HG03521 (cell line): ENCODE measurements at regions not wholly inside any gene's neighbourhood (a gene's known extent, or its start where the extent isn't known, plus 50 kb on each side); places are given as distances from the start of the nearest gene placed in this dataset.

Experiments used
- ATAC-seq: cut with Tn5 transposase; IDR thresholded peaks from one replicate; pipeline ENCODE4 v1.9.1; 2021; ENCODE audit warnings: mild to moderate bottlenecking, moderate library complexity; ENCODE audit not compliant: unreplicated experiment

DNA sequence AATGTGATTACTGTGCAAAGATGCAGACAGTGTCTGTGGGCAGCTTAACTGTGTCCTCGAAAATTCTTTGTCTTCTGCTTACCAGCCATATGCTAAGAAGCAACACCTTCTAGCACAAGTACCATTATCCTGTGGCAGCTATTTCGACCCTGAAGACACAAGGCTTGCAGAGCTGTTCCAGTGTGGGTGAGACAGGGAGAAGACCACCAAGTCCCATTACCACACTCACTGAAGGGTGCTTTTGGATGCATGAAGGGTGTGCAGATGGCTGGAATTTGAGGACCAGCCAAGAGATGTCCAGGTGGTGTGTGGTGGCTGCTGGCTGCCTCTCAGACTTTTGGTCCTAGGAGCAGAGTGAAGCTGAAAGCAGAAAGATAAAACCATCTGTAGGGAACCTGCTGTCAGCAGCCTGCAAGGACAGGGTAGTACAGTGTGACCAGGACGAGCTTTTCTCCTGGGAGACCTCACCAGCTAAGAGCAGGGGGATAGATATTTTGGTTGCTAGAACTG is 161.8 kb downstream of the ICE1 start:
- no peak for ATAC-seq

DNA sequence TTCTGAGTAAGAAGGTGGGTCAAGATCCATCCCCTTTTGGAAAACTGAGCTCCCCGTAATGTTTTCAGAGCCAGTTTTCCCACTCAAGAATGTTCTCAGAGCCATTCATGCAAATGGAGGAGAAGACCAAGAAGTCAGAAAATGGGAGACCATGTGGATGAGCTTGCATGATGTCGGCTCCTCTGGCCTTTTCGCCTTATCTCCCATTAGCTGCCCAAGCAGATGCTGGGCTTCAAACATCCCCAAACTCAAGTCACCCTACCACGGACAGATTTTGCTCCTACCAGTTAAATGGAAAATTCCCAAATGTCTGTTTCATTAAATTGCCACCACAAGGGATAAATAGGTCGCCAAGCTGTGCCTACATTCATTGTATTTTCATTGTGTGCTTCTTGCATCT is 161.4 kb downstream of the ICE1 start:
- ATAC-seq, result no peak

DNA sequence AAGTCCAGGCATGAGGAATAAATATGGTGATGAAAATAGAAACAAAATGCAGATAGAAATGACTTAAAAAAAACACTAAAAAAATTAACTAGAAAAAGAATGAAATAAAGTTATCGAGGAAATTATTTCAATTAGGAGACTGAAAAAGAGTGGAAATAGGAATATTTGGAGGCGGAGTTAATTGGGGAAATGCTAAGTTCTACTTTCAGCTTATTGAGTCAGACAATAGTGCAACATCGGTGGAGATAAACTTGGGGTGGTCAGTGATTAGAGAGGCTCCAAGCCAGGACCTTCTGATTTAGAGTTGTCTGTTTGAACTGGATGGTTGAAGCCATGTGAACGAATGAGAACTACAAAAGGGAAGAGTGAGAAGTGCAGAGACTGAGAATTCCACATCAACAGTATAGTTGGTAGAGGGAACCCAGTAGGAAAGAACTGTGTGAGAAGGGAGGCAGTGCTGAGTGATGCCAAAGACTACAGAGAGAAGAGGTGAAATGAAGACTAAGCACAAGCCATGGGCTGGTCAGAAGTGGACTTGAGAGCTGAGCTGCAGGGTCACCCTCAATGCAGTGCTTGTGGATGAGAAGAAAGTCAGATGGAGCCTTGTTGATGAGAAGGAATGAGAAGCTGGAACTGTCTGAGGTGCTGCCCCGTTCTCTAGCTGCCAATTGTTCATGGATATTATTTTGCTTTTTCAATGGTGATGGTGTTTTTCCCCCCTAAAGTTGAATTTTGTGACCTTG is 160.7 kb downstream of the ICE1 start:
- no peak for ATAC-seq

DNA sequence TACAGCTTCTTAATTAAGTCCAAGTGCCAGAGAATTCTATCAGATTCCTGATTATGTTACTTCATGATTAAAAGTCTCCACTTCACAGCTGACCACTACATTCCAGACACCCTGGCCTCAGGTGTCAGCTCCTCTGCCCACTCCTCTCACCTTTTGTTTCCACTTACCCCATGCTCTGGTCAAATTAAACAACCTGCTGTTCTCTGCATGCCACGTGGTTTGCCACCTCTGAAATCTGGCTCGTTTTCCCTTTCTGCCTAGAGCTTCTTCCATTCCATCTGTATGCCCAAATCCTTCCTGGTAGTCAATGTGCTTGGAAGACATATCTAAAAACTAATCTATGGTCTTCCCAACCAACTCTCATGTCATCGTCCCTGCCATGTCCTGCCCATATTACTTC is 158.6 kb downstream of the ICE1 start:
- ATAC-seq, result no peak

- ATAC-seq, result no peak
Observed at GRCh38 chr5:5576744-5577143, 154.3 kb downstream of the ICE1 start.

GRCh38 chr5:5575461-5575860 is 153.0 kb downstream of the ICE1 start:
- ATAC-seq, result no peak

- ATAC-seq, result no peak
Observed at GRCh38 chr5:5573798-5574380, 151.4 kb downstream of the ICE1 start.

GRCh38 chr5:5572976-5573797 is 150.7 kb downstream of the ICE1 start:
- no peak for ATAC-seq

- ATAC-seq, result no peak
Observed at GRCh38 chr5:5572010-5572865, 149.8 kb downstream of the ICE1 start.

- ATAC-seq, result no peak
Observed at GRCh38 chr5:5570646-5571045, 148.2 kb downstream of the ICE1 start.

DNA sequence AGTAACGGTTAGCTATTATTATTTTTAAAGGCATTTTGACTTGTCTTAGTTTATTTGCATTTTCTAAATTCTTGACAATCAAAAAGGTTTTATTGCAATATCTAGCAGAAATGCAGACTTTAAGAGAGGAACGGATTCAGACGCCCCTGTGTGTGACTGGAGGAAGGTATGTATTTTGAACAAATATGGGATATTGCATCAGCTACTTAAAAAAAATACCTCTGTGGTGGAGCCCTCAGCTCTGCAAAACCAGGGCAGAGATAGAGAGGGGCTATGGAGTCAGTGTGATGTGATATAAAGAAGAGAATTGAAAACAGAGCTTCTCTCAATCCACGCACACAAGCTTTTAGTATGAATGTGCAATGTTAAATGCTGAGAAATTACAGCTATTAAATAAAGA is 142.4 kb downstream of the ICE1 start:
- no peak for ATAC-seq

DNA sequence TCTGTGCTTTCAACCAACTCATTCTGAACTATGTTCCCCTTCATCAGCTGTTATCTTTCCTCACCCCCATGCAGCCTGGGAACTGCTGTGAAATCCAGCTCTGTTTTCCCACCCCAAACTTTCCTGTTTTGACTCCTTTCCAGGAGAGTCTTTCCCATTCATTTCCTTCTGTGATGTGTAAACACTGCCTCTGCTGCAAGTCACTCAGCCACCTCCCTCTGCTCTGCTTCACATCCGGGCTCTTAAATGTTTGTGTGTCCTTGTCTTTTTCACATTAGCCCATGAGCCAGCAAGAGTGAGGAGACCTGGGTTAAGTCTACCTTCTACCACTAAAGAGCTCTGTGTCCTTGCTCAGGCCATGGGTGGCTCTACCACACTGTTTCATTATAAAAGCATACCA is 137.5 kb downstream of the ICE1 start:
- no peak for ATAC-seq

- ATAC-seq, result no peak
Observed at GRCh38 chr5:5558638-5559527, 136.4 kb downstream of the ICE1 start.

- no peak for ATAC-seq
Observed at GRCh38 chr5:5558102-5558501, 135.6 kb downstream of the ICE1 start.

GRCh38 chr5:5551499-5551898 is 129.0 kb downstream of the ICE1 start:
- ATAC-seq, result no peak

- no peak for ATAC-seq
Observed at GRCh38 chr5:5546408-5546807, 123.9 kb downstream of the ICE1 start.

DNA sequence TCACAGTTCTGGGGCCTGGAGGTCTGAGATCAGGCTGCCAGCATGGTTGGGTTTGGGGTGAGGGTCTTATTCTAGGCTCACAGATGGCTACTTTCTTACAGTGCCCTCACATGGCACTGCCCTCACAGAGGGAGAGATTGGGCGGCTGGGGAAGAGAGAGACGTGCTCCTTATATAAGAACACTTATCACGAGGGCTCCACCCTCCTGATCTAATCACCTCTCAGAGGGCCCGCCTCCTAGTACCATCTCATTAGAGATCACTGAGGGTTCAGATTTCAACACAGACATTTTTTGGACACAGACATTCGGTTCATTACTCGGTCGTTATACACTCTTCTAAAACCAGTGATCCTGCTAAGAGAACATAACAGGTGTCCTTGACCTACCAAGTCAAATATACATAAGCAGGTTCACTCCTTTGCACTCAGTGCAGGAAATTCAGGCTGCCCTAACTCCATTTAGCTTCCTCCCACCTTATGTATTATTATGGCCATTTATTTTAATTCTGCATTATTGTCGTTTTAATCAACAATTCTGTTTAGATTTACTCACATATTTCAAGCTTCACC is 121.7 kb downstream of the ICE1 start:
- ATAC-seq, result no peak

DNA sequence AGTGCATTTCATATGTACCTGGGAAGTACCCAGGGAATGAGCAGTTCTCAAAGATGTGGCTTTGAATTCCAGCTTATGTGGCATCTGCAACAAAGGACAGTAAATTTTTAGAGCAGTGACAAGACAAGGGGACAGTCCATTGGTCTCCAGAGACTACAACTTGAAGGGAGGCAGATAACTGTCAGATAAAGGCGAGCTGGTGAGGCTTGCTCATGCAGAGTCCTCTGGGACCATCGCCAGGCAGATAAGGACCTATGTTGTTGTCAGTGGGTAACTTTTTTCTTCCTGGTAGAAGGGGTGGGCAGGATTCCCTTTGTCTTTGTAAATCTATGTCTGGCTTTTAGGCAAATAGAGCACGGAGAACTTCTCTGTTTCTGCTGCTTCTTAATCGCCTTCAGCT is 120.2 kb downstream of the ICE1 start:
- no peak for ATAC-seq

- ATAC-seq, result no peak
Observed at GRCh38 chr5:5540065-5540464, 117.6 kb downstream of the ICE1 start.
